Lower leg skin (tissue), 3 donors: ENCODE measurements at regions not wholly inside any gene's neighbourhood (a gene's known extent, or its start where the extent isn't known, plus 50 kb on each side); places are given as distances from the start of the nearest gene placed in this dataset.

ENCODE experiments used
- CTCF ChIP-seq, 3 donors: fragments of 450-650 bp; IDR thresholded peaks; one replicate each; pipeline ENCODE4 v1.5.1; 2016; ENCODE audit warnings: antibody characterized with exemption in 3 of 3, mild to moderate bottlenecking in 3 of 3, moderate library complexity in 2 of 3
- POLR2A ChIP-seq, 2 donors: fragments of 450-650 bp; IDR thresholded peaks; one replicate each; pipeline ENCODE4 v1.6.1; 2016 to 2017; ENCODE audit warnings: antibody characterized with exemption in 2 of 2, mild to moderate bottlenecking in 1 of 2, moderate library complexity in 1 of 2

- TF ChIP-seq CTCF (IDR thresholded peaks at IDR 0.05) (no peak), POLR2A (IDR thresholded peaks at IDR 0.05) (no peak)
These were observed 325.4 kb downstream of the PCDH10 start for GRCh38 chr4:133474501-133474900.
